Trophoblast cell (in vitro differentiated cells and primary cell): ENCODE measurements at regions not wholly inside any gene's neighbourhood (a gene's known extent, or its start where the extent isn't known, plus 50 kb on each side); places are given as distances from the start of the nearest gene placed in this dataset.

Experiments used
- DNase-seq, 2 donors: peaks; one replicate each; pipeline ENCODE4 v3.0.0-alpha.2; 2016
- H2AFZ ChIP-seq: 2 replicates; pipeline ENCODE4 v1.6.1; 2013; ENCODE audit warnings: low read length, moderate library complexity, mild to moderate bottlenecking; ENCODE audit not compliant: insufficient read depth, poor library complexity
- H2AK5ac ChIP-seq: 2 replicates; pipeline ENCODE4 v1.6.1; 2013; ENCODE audit warnings: mild to moderate bottlenecking, low read length
- H2BK120ac ChIP-seq: 2 replicates; pipeline ENCODE4 v1.6.1; 2013; ENCODE audit warnings: low read length, mild to moderate bottlenecking, moderate library complexity; ENCODE audit not compliant: insufficient read depth, poor library complexity
- H2BK12ac ChIP-seq: 2 replicates; pipeline ENCODE4 v1.6.1; 2013; ENCODE audit warnings: mild to moderate bottlenecking, low read length, moderate library complexity
- H2BK5ac ChIP-seq: 2 replicates; pipeline ENCODE4 v1.6.1; 2013; ENCODE audit warnings: low read length, low read depth, moderate library complexity, mild to moderate bottlenecking; ENCODE audit not compliant: poor library complexity
- H3K14ac ChIP-seq: 2 replicates; pipeline ENCODE4 v1.6.1; 2013; ENCODE audit warnings: mild to moderate bottlenecking, low read length
- H3K18ac ChIP-seq: 2 replicates; pipeline ENCODE4 v1.6.1; 2013; ENCODE audit warnings: mild to moderate bottlenecking, low read length
- H3K23ac ChIP-seq: 2 replicates; pipeline ENCODE4 v1.6.1; 2013; ENCODE audit warnings: low read length
- H3K27ac ChIP-seq: 2 replicates; pipeline ENCODE4 v1.5.1; 2013; ENCODE audit warnings: low read depth, mild to moderate bottlenecking, inconsistent platforms, low read length, moderate library complexity
- H3K27me3 ChIP-seq: 2 replicates; pipeline ENCODE4 v1.6.1; 2013; ENCODE audit warnings: inconsistent platforms, mild to moderate bottlenecking, low read length, moderate library complexity; ENCODE audit not compliant: insufficient read depth
- H3K36me3 ChIP-seq, 2 experiments: 1 replicate in 1 of 2; 2 replicates in 1 of 2; pipeline ENCODE4 v1.6.1; 2013; ENCODE audit warnings: low read length in 2 of 2, mild to moderate bottlenecking in 2 of 2, moderate library complexity in 1 of 2; ENCODE audit not compliant: insufficient read depth in 2 of 2, control insufficient read depth in 1 of 2
- H3K4ac ChIP-seq: 2 replicates; pipeline ENCODE4 v1.6.1; 2013; ENCODE audit warnings: low read depth, mild to moderate bottlenecking, low read length, moderate library complexity
- H3K4me1 ChIP-seq, 2 experiments: 1 replicate in 1 of 2; 2 replicates in 1 of 2; pipeline ENCODE4 v1.6.1; 2013; ENCODE audit warnings: low read length in 2 of 2, mild to moderate bottlenecking in 2 of 2, moderate library complexity in 1 of 2; ENCODE audit not compliant: insufficient read depth in 2 of 2, control insufficient read depth in 1 of 2
- H3K4me2 ChIP-seq: 2 replicates; pipeline ENCODE4 v1.6.1; 2013; ENCODE audit warnings: inconsistent platforms, mild to moderate bottlenecking, low read length, moderate library complexity
- H3K4me3 ChIP-seq: 2 replicates; pipeline ENCODE4 v1.5.1; 2013; ENCODE audit warnings: mild to moderate bottlenecking, low read depth, low read length, inconsistent platforms
- H3K79me1 ChIP-seq: one replicate; pipeline ENCODE4 v1.6.1; 2013; ENCODE audit warnings: low read length
- H3K79me2 ChIP-seq: 2 replicates; pipeline ENCODE4 v1.6.1; 2013; ENCODE audit warnings: low read length, mild to moderate bottlenecking; ENCODE audit not compliant: control insufficient read depth, insufficient read depth, poor library complexity
- H3K9ac ChIP-seq: 2 replicates; pipeline ENCODE4 v1.6.1; 2013; ENCODE audit warnings: mild to moderate bottlenecking, low read length
- H3K9me3 ChIP-seq: 2 replicates; pipeline ENCODE4 v1.6.1; 2013; ENCODE audit warnings: low read depth, mild to moderate bottlenecking, control low read depth, inconsistent platforms, low read length; ENCODE audit not compliant: insufficient read depth
- H4K12ac ChIP-seq: 2 replicates; pipeline ENCODE4 v1.6.1; 2013; ENCODE audit warnings: low read depth, mild to moderate bottlenecking, low read length, moderate library complexity
- H4K8ac ChIP-seq: 2 replicates; pipeline ENCODE4 v1.6.1; 2013; ENCODE audit warnings: low read depth, mild to moderate bottlenecking, low read length, moderate library complexity
- H4K91ac ChIP-seq: one replicate; pipeline ENCODE4 v1.6.1; 2013; ENCODE audit warnings: low read depth, mild to moderate bottlenecking, low read length, moderate library complexity
- WGBS: extraction: QIAGEN DNeasy Blood & Tissue Kit; methylation state at CpG from one replicate; pipeline ENCODE4 v1.1.7; 2013; ENCODE audit warnings: missing lambda C conversion rate; ENCODE audit not compliant: insufficient read length, insufficient coverage; ENCODE audit errors: extremely low coverage; 5-methylcytosine and 5-hydroxymethylcytosine counted together

- Histone ChIP-seq H2BK5ac (no peak overlapping the region), H3K23ac (no peak overlapping the region), H3K9ac (no peak overlapping the region), H3K79me1 (no peaks in the 10 kb centered on the region), H3K36me3 (no peaks in the 10 kb centered on the region), H2BK12ac (no peak overlapping the region), H4K91ac (no peak overlapping the region), H3K18ac (no peak overlapping the region), H3K4ac (no peak overlapping the region), H3K27me3 (no peaks in the 10 kb centered on the region), H3K27ac (no peak overlapping the region), H3K14ac (no peak overlapping the region), H2AK5ac (no peak overlapping the region), H4K12ac (no peak overlapping the region), H3K4me2 (no peak overlapping the region), H3K4me1 (peaks cover 0 to 2% of the 10 kb centered on the region in 2 experiments), H2AFZ (no peak overlapping the region), H4K8ac (no peak overlapping the region), H3K4me3 (no peak overlapping the region), H3K9me3 (no peaks in the 10 kb centered on the region), H2BK120ac (no peak overlapping the region), H3K79me2 (no peaks in the 10 kb centered on the region)
- no CpG with 5 or more reads among the region's 4 CpGs for WGBS
- DNase-seq = no peak
Measured at GRCh38 chr15:68482246-68482645, 50.3 kb upstream of the ITGA11 start.

- Histone ChIP-seq H3K79me2 (no peaks in the 10 kb centered on the region), H2BK5ac (no peak overlapping the region)
Measured at GRCh38 chr15:68483165-68483564, 51.2 kb upstream of the ITGA11 start.

GRCh38 chr15:68484220-68484619 is 52.3 kb upstream of the ITGA11 start:
- H4K8ac ChIP-seq = no peak overlapping the region
- no peak overlapping the region for H3K18ac ChIP-seq
- no peak overlapping the region for H2BK12ac ChIP-seq
- no peaks in the 10 kb centered on the region for H3K36me3 ChIP-seq
- no peaks in the 10 kb centered on the region for H3K27me3 ChIP-seq
- no peaks in the 10 kb centered on the region for H3K79me2 ChIP-seq
- H2BK120ac ChIP-seq = no peak overlapping the region
- H4K12ac ChIP-seq = no peak overlapping the region
- no peak overlapping the region for H3K4me2 ChIP-seq
- no peak overlapping the region for H4K91ac ChIP-seq
- no peak overlapping the region for H2AK5ac ChIP-seq
- H3K4me3 ChIP-seq = no peak overlapping the region
- no peaks in the 10 kb centered on the region for H3K79me1 ChIP-seq
- DNase-seq = no peak
- H3K4ac ChIP-seq = no peak overlapping the region
- no peak overlapping the region for H3K23ac ChIP-seq
- H2BK5ac ChIP-seq = no peak overlapping the region
- no peak overlapping the region for H3K27ac ChIP-seq
- H2AFZ ChIP-seq = no peak overlapping the region
- H3K9ac ChIP-seq = no peak overlapping the region
- peaks cover 0 to 2% of the 10 kb centered on the region in 2 experiments for H3K4me1 ChIP-seq
- no peaks in the 10 kb centered on the region for H3K9me3 ChIP-seq
- no peak overlapping the region for H3K14ac ChIP-seq

More at GRCh38 chr15:68483165-68483564, 51.2 kb upstream of the ITGA11 start:
- Histone ChIP-seq H3K27me3 (no peaks in the 10 kb centered on the region), H4K91ac (no peak overlapping the region), H3K9ac (no peak overlapping the region), H3K27ac (no peak overlapping the region), H4K8ac (no peak overlapping the region), H2AK5ac (no peak overlapping the region), H3K4me2 (no peak overlapping the region), H2BK120ac (no peak overlapping the region), H3K18ac (no peak overlapping the region), H3K23ac (no peak overlapping the region), H3K79me1 (no peaks in the 10 kb centered on the region), H3K4me1 (peaks cover 0 to 2% of the 10 kb centered on the region in 2 experiments), H3K36me3 (no peaks in the 10 kb centered on the region), H2AFZ (no peak overlapping the region), H3K4ac (no peak overlapping the region), H3K14ac (no peak overlapping the region), H2BK12ac (no peak overlapping the region), H3K9me3 (no peaks in the 10 kb centered on the region), H4K12ac (no peak overlapping the region), H3K4me3 (no peak overlapping the region)
- DNase-seq = no peak
- WGBS = no CpG with 5 or more reads among the region's 3 CpGs

GRCh38 chr15:68484696-68485400 is 52.9 kb upstream of the ITGA11 start:
- Histone ChIP-seq H4K91ac (no peak overlapping the region), H4K8ac (no peak overlapping the region), H3K14ac (no peak overlapping the region), H3K4me3 (no peak overlapping the region), H4K12ac (no peak overlapping the region), H2BK5ac (no peak overlapping the region), H3K9me3 (no peaks in the 10 kb centered on the region), H2AFZ (no peak overlapping the region), H3K23ac (no peak overlapping the region), H3K4ac (no peak overlapping the region), H3K36me3 (no peaks in the 10 kb centered on the region), H2AK5ac (no peak overlapping the region), H2BK12ac (no peak overlapping the region), H3K9ac (no peak overlapping the region), H3K4me1 (no peaks in the 10 kb centered on the region), H2BK120ac (no peak overlapping the region), H3K79me2 (no peaks in the 10 kb centered on the region), H3K79me1 (no peaks in the 10 kb centered on the region), H3K27me3 (no peaks in the 10 kb centered on the region), H3K27ac (no peak overlapping the region), H3K4me2 (no peak overlapping the region), H3K18ac (no peak overlapping the region)
- DNase-seq = no peak
- no CpG with 5 or more reads among the region's 14 CpGs for WGBS
